H1 (cell line): ENCODE measurements at regions not wholly inside any gene's neighbourhood (a gene's known extent, or its start where the extent isn't known, plus 50 kb on each side); places are given as distances from the start of the nearest gene placed in this dataset.

Source experiments
- CTCF ChIA-PET: fragments of 300-600 bp; sonication (Branson Sonifier 250); formaldehyde crosslinking; loops from one replicate; lab custom pipeline; 2021; ENCODE audit not compliant: partially characterized antibody; lab: Charles Lee
- POLR2A ChIA-PET: fragments of 300-600 bp; sonication (Branson Sonifier 250); formaldehyde crosslinking; loops from one replicate; lab custom pipeline; 2021; ENCODE audit warnings: inconsistent platforms; ENCODE audit not compliant: partially characterized antibody; lab: Charles Lee
- DNase-seq, 2 experiments: peaks; one replicate each; pipeline versions ENCODE4 v3.0.0 to v3.0.0-alpha.2; 2010 to 2022; ENCODE audit warnings: low spot score in 2 of 2, low read depth in 1 of 2, mixed read lengths in 1 of 2
- FAIRE-seq: peaks from 2 replicates; lab custom pipeline; 2011; peaks lifted over from hg19 to GRCh38; lab: Jason Lieb, UNC
- H2AFZ ChIP-seq: 2 replicates; pipeline ENCODE4 v1.8.1; 2012; ENCODE audit warnings: low read length, inconsistent platforms
- H2AK5ac ChIP-seq: 2 replicates; pipeline ENCODE4 v1.6.1; 2013; ENCODE audit warnings: low read depth, low read length
- H2BK120ac ChIP-seq: replicated peaks from 2 replicates; pipeline ENCODE3; 2013; ENCODE audit warnings: low read depth, low read length, inconsistent platforms
- H2BK12ac ChIP-seq: 2 replicates; pipeline ENCODE4 v1.6.1; 2013; ENCODE audit warnings: low read depth, low read length
- H2BK15ac ChIP-seq: 2 replicates; pipeline ENCODE4 v1.6.1; 2013; ENCODE audit warnings: low read length
- H2BK20ac ChIP-seq: 2 replicates; pipeline ENCODE4 v1.6.1; 2013; ENCODE audit warnings: low read length
- H2BK5ac ChIP-seq: 2 replicates; pipeline ENCODE4 v1.6.1; 2013; ENCODE audit warnings: low read depth, low read length
- H3K14ac ChIP-seq: 2 replicates; pipeline ENCODE4 v1.6.1; 2013; ENCODE audit warnings: inconsistent platforms; ENCODE audit not compliant: insufficient read length
- H3K18ac ChIP-seq: 2 replicates; pipeline ENCODE4 v1.6.1; 2013; ENCODE audit warnings: low read length; ENCODE audit errors: extremely low read depth
- H3K23ac ChIP-seq: 2 replicates; pipeline ENCODE4 v1.6.1; 2013; ENCODE audit warnings: inconsistent platforms; ENCODE audit not compliant: insufficient read length
- H3K23me2 ChIP-seq: 2 replicates; pipeline ENCODE4 v1.6.1; 2013; ENCODE audit warnings: low read depth, low read length
- H3K27ac ChIP-seq: 2 replicates; pipeline ENCODE4 v1.6.1; 2011; ENCODE audit warnings: low read depth, low read length, inconsistent platforms
- H3K27me3 ChIP-seq, 4 experiments: replicated peaks in 1 of 4; 1 replicate in 1 of 4; 2 replicates in 3 of 4; pipeline versions ENCODE4 v1.6.1 to v1.8.1; 2011 to 2013; ENCODE audit warnings: low read length in 3 of 4, mild to moderate bottlenecking in 3 of 4, inconsistent platforms in 2 of 4, mixed read lengths in 2 of 4, moderate library complexity in 1 of 4; ENCODE audit not compliant: control insufficient read depth in 3 of 4, insufficient read depth in 3 of 4; ENCODE audit errors: extremely low read depth in 1 of 4
- H3K36me3 ChIP-seq, 4 experiments: 2 replicates each; pipeline versions ENCODE4 v1.6.1 to v1.8.1; 2011 to 2013; ENCODE audit warnings: mild to moderate bottlenecking in 4 of 4, low read length in 3 of 4, moderate library complexity in 2 of 4, control low read depth in 1 of 4, inconsistent platforms in 1 of 4; ENCODE audit not compliant: insufficient read depth in 4 of 4, control insufficient read depth in 2 of 4
- H3K4ac ChIP-seq: replicated peaks from 2 replicates; pipeline ENCODE3; 2013; ENCODE audit warnings: low read length, low read depth, mixed read lengths, inconsistent platforms; ENCODE audit not compliant: insufficient read length
- H3K4me1 ChIP-seq, 4 experiments: replicated peaks in 1 of 4; 1 replicate in 1 of 4; 2 replicates in 3 of 4; pipeline versions ENCODE4 v1.6.1 to v1.8.1; 2011 to 2013; ENCODE audit warnings: low read length in 3 of 4, inconsistent platforms in 2 of 4, mixed read lengths in 1 of 4; ENCODE audit not compliant: insufficient read depth in 4 of 4, control insufficient read depth in 3 of 4
- H3K4me2 ChIP-seq, 2 experiments: 2 replicates each; pipeline versions ENCODE4 v1.6.1 to v1.8.1; 2011 to 2013; ENCODE audit warnings: low read depth in 2 of 2, low read length in 2 of 2, control low read depth in 1 of 2, inconsistent platforms in 1 of 2, mild to moderate bottlenecking in 1 of 2; ENCODE audit not compliant: insufficient read depth in 1 of 2
- H3K4me3 ChIP-seq, 4 experiments: fragments of 200-600, 300-600 bp in 1 of 4; sonication (generic), shearing (Covaris generic), sonication (Bioruptor Twin) in 1 of 4; 2 replicates each; pipeline versions ENCODE4 v1.5.1 to v1.8.1; 2011 to 2016; ENCODE audit warnings: low read length in 4 of 4, low read depth in 3 of 4, control low read depth in 2 of 4, inconsistent platforms in 2 of 4, mild to moderate bottlenecking in 2 of 4, mixed read lengths in 1 of 4, moderate library complexity in 1 of 4; ENCODE audit not compliant: insufficient read depth in 2 of 4; ENCODE audit errors: extremely low read depth in 1 of 4
- H3K56ac ChIP-seq: replicated peaks from 2 replicates; pipeline ENCODE3; 2013; ENCODE audit warnings: low read depth, mild to moderate bottlenecking, mixed read lengths, low read length, inconsistent platforms; ENCODE audit not compliant: insufficient read length
- H3K79me1 ChIP-seq: 2 replicates; pipeline ENCODE4 v1.6.1; 2013; ENCODE audit warnings: low read depth, low read length, control low read depth
- H3K79me2 ChIP-seq, 2 experiments: 2 replicates each; pipeline versions ENCODE4 v1.6.1 to v1.8.1; 2012 to 2013; ENCODE audit warnings: low read length in 2 of 2, mild to moderate bottlenecking in 2 of 2, inconsistent platforms in 1 of 2; ENCODE audit not compliant: insufficient read depth in 2 of 2, control insufficient read depth in 1 of 2
- H3K9ac ChIP-seq, 4 experiments: replicated peaks in 1 of 4; 1 replicate in 1 of 4; 2 replicates in 3 of 4; pipeline versions ENCODE4 v1.6.1 to v1.8.1; 2011 to 2013; ENCODE audit warnings: low read depth in 3 of 4, low read length in 3 of 4, control low read depth in 2 of 4, mild to moderate bottlenecking in 2 of 4, moderate library complexity in 2 of 4, inconsistent platforms in 1 of 4; ENCODE audit errors: extremely low read depth in 1 of 4
- H3K9me3 ChIP-seq, 2 experiments: 2 replicates each; pipeline versions ENCODE4 v1.6.1 to v1.8.1; 2012 to 2013; ENCODE audit warnings: mild to moderate bottlenecking in 2 of 2, moderate library complexity in 2 of 2, control low read depth in 1 of 2, inconsistent platforms in 1 of 2, low read depth in 1 of 2, low read length in 1 of 2, mixed read lengths in 1 of 2; ENCODE audit not compliant: insufficient read depth in 2 of 2
- H4K20me1 ChIP-seq, 2 experiments: replicated peaks in 1 of 2; 2 replicates each; pipeline versions ENCODE3 to v1.8.1; 2011 to 2013; ENCODE audit warnings: inconsistent platforms in 2 of 2, low read length in 2 of 2, mild to moderate bottlenecking in 1 of 2; ENCODE audit not compliant: insufficient read depth in 2 of 2, control insufficient read depth in 1 of 2
- H4K5ac ChIP-seq: 2 replicates; pipeline ENCODE4 v1.6.1; 2013; ENCODE audit warnings: low read length, low read depth, mixed read lengths, inconsistent platforms; ENCODE audit not compliant: insufficient read length
- H4K8ac ChIP-seq: 2 replicates; pipeline ENCODE4 v1.8.0; 2013; ENCODE audit warnings: mild to moderate bottlenecking, moderate library complexity, low read length, inconsistent platforms; ENCODE audit not compliant: insufficient read depth; ENCODE audit errors: extremely low read depth
- H4K91ac ChIP-seq: replicated peaks from 2 replicates; pipeline ENCODE3; 2013; ENCODE audit warnings: low read length, mixed read lengths, inconsistent platforms; ENCODE audit not compliant: insufficient read length
- CBX5 ChIP-seq: fragments of 300-800, 300-1000 bp; sonication (generic); IDR thresholded peaks from 2 replicates; pipeline ENCODE4 v1.7.1; 2016; ENCODE audit warnings: antibody characterized with exemption, low read length, low read depth
- CREB1 ChIP-seq: IDR thresholded peaks from 2 replicates; pipeline ENCODE4 v1.6.1; 2012; ENCODE audit warnings: inconsistent platforms
- E2F6 ChIP-seq: IDR thresholded peaks from 2 replicates; pipeline ENCODE4 v1.6.1; 2012; ENCODE audit warnings: inconsistent platforms
- EP300 ChIP-seq, 2 experiments: IDR thresholded peaks; 1 replicate in 1 of 2; 2 replicates in 1 of 2; pipeline ENCODE4 v1.6.1; 2011 to 2012; ENCODE audit warnings: low read depth in 2 of 2, low read length in 2 of 2, mild to moderate bottlenecking in 2 of 2, borderline replicate concordance in 1 of 2, inconsistent platforms in 1 of 2, moderate library complexity in 1 of 2
- EZH2 ChIP-seq: fragments of 200-600 bp; sonication (generic); IDR thresholded peaks from 2 replicates; pipeline ENCODE4 v1.7.1; 2012; ENCODE audit warnings: low read depth, mild to moderate bottlenecking, moderate library complexity, low read length, inconsistent platforms; ENCODE audit not compliant: severe bottlenecking
- HDAC2 ChIP-seq, 2 experiments: fragments of 300-600 bp in 1 of 2; sonication (generic) in 1 of 2; IDR thresholded peaks; 2 replicates each; pipeline ENCODE4 v1.6.1; 2011 to 2012; ENCODE audit warnings: low read depth in 2 of 2, low read length in 2 of 2, mild to moderate bottlenecking in 2 of 2, moderate library complexity in 2 of 2, borderline replicate concordance in 1 of 2, inconsistent platforms in 1 of 2
- HDAC6 ChIP-seq: IDR thresholded peaks from one replicate; pipeline ENCODE4 v1.7.1; 2012; ENCODE audit warnings: low read depth, mild to moderate bottlenecking, inconsistent platforms, low read length, moderate library complexity
- NANOG ChIP-seq: IDR thresholded peaks from 2 replicates; pipeline ENCODE4 v1.6.1; 2011; ENCODE audit warnings: low read length, low read depth, mild to moderate bottlenecking, inconsistent platforms; ENCODE audit not compliant: insufficient read depth, poor library complexity, severe bottlenecking
- NRF1 ChIP-seq: IDR thresholded peaks from 2 replicates; pipeline ENCODE4 v1.6.1; 2011; ENCODE audit warnings: mild to moderate bottlenecking, low read depth, low read length, improper control_type of control experiment
- POLR2A ChIP-seq, 2 experiments: IDR thresholded peaks; 1 replicate in 1 of 2; 2 replicates in 1 of 2; pipeline ENCODE4 v1.6.1; 2011; ENCODE audit warnings: low read depth in 2 of 2, low read length in 2 of 2, mild to moderate bottlenecking in 2 of 2; ENCODE audit errors: control extremely low read depth in 1 of 2
- POLR2AphosphoS5 ChIP-seq: IDR thresholded peaks from 2 replicates; pipeline ENCODE4 v1.6.1; 2011; ENCODE audit warnings: low read depth, low read length
- SP2 ChIP-seq: IDR thresholded peaks from 2 replicates; pipeline ENCODE4 v1.6.1; 2012; ENCODE audit warnings: mild to moderate bottlenecking, low read length, inconsistent platforms
- SUZ12 ChIP-seq: fragments of 200-600 bp; sonication (generic); IDR thresholded peaks from 2 replicates; pipeline ENCODE4 v1.6.1; 2012; ENCODE audit warnings: mild to moderate bottlenecking, inconsistent platforms, low read length, moderate library complexity, mixed read lengths
- TCF12 ChIP-seq: IDR thresholded peaks from 2 replicates; pipeline ENCODE4 v1.6.1; 2011; ENCODE audit warnings: low read depth, mild to moderate bottlenecking, low read length
- WGBS, 2 experiments: shearing (Covaris generic) in 1 of 2; methylation state at CpG; one replicate each; pipeline versions ENCODE4 v1.1.6 to v1.1.7; 2013 to 2015; ENCODE audit warnings: low lambda C conversion rate in 2 of 2, mixed read lengths in 2 of 2, inconsistent platforms in 1 of 2, low coverage in 1 of 2, missing lambda C conversion rate in 1 of 2; ENCODE audit not compliant: insufficient replicate concordance in 2 of 2, insufficient coverage in 1 of 2, insufficient read length in 1 of 2; ENCODE audit errors: extremely low coverage in 1 of 2, missing lambda C conversion rate in 1 of 2; 5-methylcytosine and 5-hydroxymethylcytosine counted together

- Histone ChIP-seq H2BK20ac (no peak overlapping the region), H4K91ac (no peak overlapping the region), H3K4me2 (no peak overlapping the region), H3K9ac (no peak overlapping the region), H3K14ac (no peak overlapping the region), H3K4me3 (no peak overlapping the region), H3K27me3 (no peaks in the 10 kb centered on the region), H2BK15ac (no peak overlapping the region), H3K9me3 (no peaks in the 10 kb centered on the region), H2BK5ac (no peak overlapping the region), H2BK12ac (no peak overlapping the region), H3K4me1 (no peaks in the 10 kb centered on the region), H4K8ac (no peak overlapping the region), H3K18ac (no peak overlapping the region), H3K4ac (no peak overlapping the region), H3K23me2 (no peaks in the 10 kb centered on the region), H3K56ac (no peak overlapping the region), H3K36me3 (no peaks in the 10 kb centered on the region), H2AK5ac (no peak overlapping the region), H2AFZ (no peak overlapping the region), H3K27ac (no peak overlapping the region), H4K20me1 (no peaks in the 10 kb centered on the region)
- WGBS, 2 experiments = 98% methylated on average over 2 of the region's 2 CpGs; no CpG with 5 or more reads in 1 of the 2 experiments
- FAIRE-seq (no peak), DNase-seq (no peak)
- POLR2A ChIA-PET = no interaction called here
- CTCF ChIA-PET = no interaction called here
- no peak for TF ChIP-seq TCF12
- TF ChIP-seq SUZ12 = no peak
- no peak for TF ChIP-seq NRF1
- no peak for TF ChIP-seq NANOG
- no peak for TF ChIP-seq HDAC2 (IDR thresholded peaks at IDR 0.05; ENCODE audit: borderline replicate concordance in 1 of 2, low read depth in 2 of 2, low read length in 2 of 2)
- no peak for TF ChIP-seq E2F6
- TF ChIP-seq CBX5 = no peak
- no peak for TF ChIP-seq SP2
- TF ChIP-seq EZH2 = no peak
- TF ChIP-seq CREB1 = no peak
- TF ChIP-seq EP300 (IDR thresholded peaks at IDR 0.05; ENCODE audit: borderline replicate concordance in 1 of 2, low read depth in 2 of 2, low read length in 2 of 2) = no peak
- TF ChIP-seq POLR2AphosphoS5 = no peak
- no peak for TF ChIP-seq HDAC6
- no peak for TF ChIP-seq POLR2A (IDR thresholded peaks at IDR 0.05; ENCODE audit: control extremely low read depth in 1 of 2, low read depth in 2 of 2, low read length in 2 of 2)
- TF ChIP-seq, all 59 proteins: peak for 0
- H2BK120ac ChIP-seq = no peak overlapping the region
- H4K5ac ChIP-seq = no peak overlapping the region
- H3K79me2 ChIP-seq = no peaks in the 10 kb centered on the region
- H3K79me1 ChIP-seq = no peaks in the 10 kb centered on the region
- H3K23ac ChIP-seq = no peak overlapping the region
Measured at GRCh38 chr3:87423336-87423735, 147.0 kb upstream of the POU1F1 start.
